Mesenchymal stem cell (in vitro differentiated cells and primary cell): ENCODE measurements at regions not wholly inside any gene's neighbourhood (a gene's known extent, or its start where the extent isn't known, plus 50 kb on each side); places are given as distances from the start of the nearest gene placed in this dataset.

Source experiments
- DNase-seq: peaks from one replicate; pipeline ENCODE4 v3.0.0-alpha.2; 2013
- H2AFZ ChIP-seq: one replicate; pipeline ENCODE4 v1.6.1; 2013; ENCODE audit warnings: low read depth, mild to moderate bottlenecking, control low read depth, inconsistent platforms, low read length, moderate library complexity
- H2AK5ac ChIP-seq: 2 replicates; pipeline ENCODE4 v1.6.1; 2013; ENCODE audit warnings: low read length, moderate library complexity, mild to moderate bottlenecking, inconsistent platforms; ENCODE audit not compliant: severe bottlenecking
- H2BK120ac ChIP-seq: one replicate; pipeline ENCODE4 v1.6.1; 2013; ENCODE audit warnings: low read depth, mild to moderate bottlenecking, inconsistent platforms, low read length, moderate library complexity
- H2BK12ac ChIP-seq, 2 experiments: one replicate each; pipeline ENCODE4 v1.6.1; 2013; ENCODE audit warnings: inconsistent platforms in 2 of 2, low read length in 2 of 2, mild to moderate bottlenecking in 2 of 2, moderate library complexity in 2 of 2, control low read depth in 1 of 2
- H2BK15ac ChIP-seq: one replicate; pipeline ENCODE4 v1.6.1; 2013; ENCODE audit warnings: mild to moderate bottlenecking, low read depth, inconsistent platforms; ENCODE audit not compliant: poor library complexity, severe bottlenecking
- H2BK5ac ChIP-seq: 2 replicates; pipeline ENCODE4 v1.6.1; 2013; ENCODE audit warnings: low read depth, mild to moderate bottlenecking, low read length, control low read depth, inconsistent platforms; ENCODE audit not compliant: poor library complexity, severe bottlenecking
- H3K14ac ChIP-seq, 2 experiments: one replicate each; pipeline ENCODE4 v1.6.1; 2013; ENCODE audit warnings: inconsistent platforms in 2 of 2, low read length in 2 of 2, control low read depth in 1 of 2, mild to moderate bottlenecking in 1 of 2, moderate library complexity in 1 of 2
- H3K18ac ChIP-seq, 2 experiments: one replicate each; pipeline ENCODE4 v1.6.1; 2013; ENCODE audit warnings: inconsistent platforms in 2 of 2, low read length in 2 of 2, control low read depth in 1 of 2, low read depth in 1 of 2, mild to moderate bottlenecking in 1 of 2
- H3K23ac ChIP-seq, 2 experiments: one replicate each; pipeline ENCODE4 v1.6.1; 2013; ENCODE audit warnings: inconsistent platforms in 2 of 2, low read length in 2 of 2, mild to moderate bottlenecking in 2 of 2, moderate library complexity in 2 of 2, control low read depth in 1 of 2
- H3K27ac ChIP-seq: 2 replicates; pipeline ENCODE4 v1.5.1; 2013; ENCODE audit warnings: mild to moderate bottlenecking, moderate library complexity, low read length, control low read depth, inconsistent platforms; ENCODE audit not compliant: poor library complexity, severe bottlenecking
- H3K27me3 ChIP-seq, 2 experiments: 2 replicates each; pipeline versions ENCODE4 v1.6.1 to v1.7.0; 2013; ENCODE audit warnings: low read length in 2 of 2, mild to moderate bottlenecking in 2 of 2, moderate library complexity in 2 of 2, control low read depth in 1 of 2, inconsistent platforms in 1 of 2; ENCODE audit not compliant: control insufficient read depth in 1 of 2, insufficient read depth in 1 of 2
- H3K36me3 ChIP-seq, 2 experiments: 2 replicates each; pipeline versions ENCODE4 v1.6.1 to v1.7.0; 2013; ENCODE audit warnings: low read length in 2 of 2, control low read depth in 1 of 2, inconsistent platforms in 1 of 2, low read depth in 1 of 2, mild to moderate bottlenecking in 1 of 2; ENCODE audit not compliant: insufficient read depth in 2 of 2, control insufficient read depth in 1 of 2
- H3K4ac ChIP-seq, 2 experiments: one replicate each; pipeline ENCODE4 v1.6.1; 2013; ENCODE audit warnings: inconsistent platforms in 2 of 2, low read length in 2 of 2, mild to moderate bottlenecking in 2 of 2, moderate library complexity in 2 of 2, control low read depth in 1 of 2, low read depth in 1 of 2
- H3K4me1 ChIP-seq: 2 replicates; pipeline ENCODE4 v1.6.1; 2013; ENCODE audit warnings: low read depth, low read length, control low read depth; ENCODE audit not compliant: control insufficient read depth, insufficient read depth
- H3K4me2 ChIP-seq: 2 replicates; pipeline ENCODE4 v1.6.1; 2013; ENCODE audit warnings: low read length, mild to moderate bottlenecking, inconsistent platforms; ENCODE audit not compliant: poor library complexity, severe bottlenecking
- H3K4me3 ChIP-seq, 2 experiments: 2 replicates each; pipeline versions ENCODE4 v1.5.1 to v1.7.0; 2013; ENCODE audit warnings: low read length in 2 of 2, mild to moderate bottlenecking in 2 of 2, control low read depth in 1 of 2, low read depth in 1 of 2; ENCODE audit not compliant: insufficient read depth in 1 of 2
- H3K79me1 ChIP-seq: replicated peaks from 2 replicates; pipeline ENCODE4 v1.6.1; 2013; ENCODE audit warnings: mild to moderate bottlenecking, control low read depth, low read length, inconsistent platforms; ENCODE audit not compliant: poor library complexity, severe bottlenecking
- H3K9ac ChIP-seq: 2 replicates; pipeline ENCODE4 v1.7.0; 2013; ENCODE audit warnings: mild to moderate bottlenecking, low read length, moderate library complexity
- H3K9me3 ChIP-seq: 2 replicates; pipeline ENCODE4 v1.7.0; 2013; ENCODE audit warnings: mild to moderate bottlenecking, low read length; ENCODE audit not compliant: control insufficient read depth
- H4K8ac ChIP-seq: one replicate; pipeline ENCODE4 v1.6.1; 2013; ENCODE audit warnings: inconsistent platforms, mild to moderate bottlenecking, low read length, moderate library complexity
- H4K91ac ChIP-seq: one replicate; pipeline ENCODE4 v1.6.1; 2013; ENCODE audit warnings: mild to moderate bottlenecking, low read length, inconsistent platforms
- WGBS: methylation state at CpG from one replicate; pipeline ENCODE4 v1.1.7; 2013; ENCODE audit warnings: mixed read lengths; 5-methylcytosine and 5-hydroxymethylcytosine counted together

- Histone ChIP-seq H3K4me1 (no peaks in the 10 kb centered on the region), H2AK5ac (no peak overlapping the region)
- 41% methylated on average over 5 of the region's 5 CpGs for WGBS
Observed at GRCh38 chr1:29395736-29396437, 159.6 kb downstream of the PTPRU start.

GRCh38 chr1:29394521-29395225 is 158.4 kb downstream of the PTPRU start:
- Histone ChIP-seq H3K14ac (no peak overlapping the region), H3K23ac (no peak overlapping the region), H3K36me3 (no peaks in the 10 kb centered on the region), H4K8ac (no peak overlapping the region), H2BK120ac (no peak overlapping the region), H3K4me1 (no peaks in the 10 kb centered on the region), H3K9ac (no peak overlapping the region), H3K27me3 (peaks cover 0 to 13% of the 10 kb centered on the region in 2 experiments), H2AK5ac (no peak overlapping the region), H3K4ac (no peak overlapping the region), H2AFZ (no peak overlapping the region), H3K79me1 (no peaks in the 10 kb centered on the region), H3K4me2 (no peak overlapping the region), H2BK15ac (no peak overlapping the region), H3K4me3 (no peak overlapping the region), H4K91ac (no peak overlapping the region), H3K27ac (no peak overlapping the region), H3K18ac (no peak overlapping the region), H3K9me3 (peaks cover 7% of the 10 kb centered on the region), H2BK12ac (no peak overlapping the region), H2BK5ac (no peak overlapping the region)
- DNase-seq, result no peak
- 82% methylated on average over 8 of the region's 9 CpGs for WGBS

More at GRCh38 chr1:29395736-29396437, 159.6 kb downstream of the PTPRU start:
- Histone ChIP-seq H2AFZ (no peak overlapping the region), H3K79me1 (no peaks in the 10 kb centered on the region), H3K23ac (no peak overlapping the region), H3K18ac (no peak overlapping the region), H3K27me3 (peaks cover 0 to 10% of the 10 kb centered on the region in 2 experiments), H3K4me3 (no peak overlapping the region), H4K8ac (no peak overlapping the region), H3K14ac (no peak overlapping the region), H3K4me2 (no peak overlapping the region), H2BK15ac (no peak overlapping the region), H2BK5ac (no peak overlapping the region), H3K9ac (no peak overlapping the region), H4K91ac (no peak overlapping the region), H3K9me3 (peaks cover 9% of the 10 kb centered on the region), H3K36me3 (no peaks in the 10 kb centered on the region), H2BK12ac (no peak overlapping the region), H2BK120ac (no peak overlapping the region), H3K4ac (no peak overlapping the region), H3K27ac (no peak overlapping the region)
- no peak for DNase-seq

GRCh38 chr1:29393451-29393826 is 157.1 kb downstream of the PTPRU start:
- WGBS, result 51% methylated on average over 2 of the region's 2 CpGs
- Histone ChIP-seq H3K4me2 (no peak overlapping the region), H2BK120ac (no peak overlapping the region), H2BK15ac (no peak overlapping the region), H3K18ac (no peak overlapping the region), H3K14ac (no peak overlapping the region), H3K4me1 (no peaks in the 10 kb centered on the region), H3K23ac (no peak overlapping the region), H3K9me3 (no peaks in the 10 kb centered on the region), H3K4ac (no peak overlapping the region), H3K4me3 (no peak overlapping the region), H2AFZ (no peak overlapping the region), H4K8ac (no peak overlapping the region), H4K91ac (no peak overlapping the region), H2AK5ac (no peak overlapping the region), H3K36me3 (no peaks in the 10 kb centered on the region), H2BK5ac (no peak overlapping the region), H3K79me1 (no peaks in the 10 kb centered on the region), H3K9ac (no peak overlapping the region), H3K27ac (no peak overlapping the region), H2BK12ac (no peak overlapping the region), H3K27me3 (peaks cover 0 to 13% of the 10 kb centered on the region in 2 experiments)
- no peak for DNase-seq

- Histone ChIP-seq H3K4me2 (no peak overlapping the region), H3K18ac (no peak overlapping the region), H3K27me3 (peaks cover 0 to 19% of the 10 kb centered on the region in 2 experiments), H2AFZ (no peak overlapping the region), H3K27ac (no peak overlapping the region), H2BK12ac (no peak overlapping the region), H3K23ac (no peak overlapping the region), H2BK15ac (no peak overlapping the region), H3K9me3 (no peaks in the 10 kb centered on the region), H2BK5ac (no peak overlapping the region), H3K36me3 (no peaks in the 10 kb centered on the region), H3K4ac (no peak overlapping the region), H4K91ac (no peak overlapping the region), H3K4me3 (no peak overlapping the region), H2BK120ac (no peak overlapping the region), H3K4me1 (no peaks in the 10 kb centered on the region), H3K14ac (no peak overlapping the region), H4K8ac (no peak overlapping the region), H3K9ac (no peak overlapping the region), H3K79me1 (no peaks in the 10 kb centered on the region), H2AK5ac (no peak overlapping the region)
- WGBS, result 65% methylated on average over 6 of the region's 7 CpGs
- DNase-seq, result no peak
Observed at GRCh38 chr1:29392486-29393450, 156.4 kb downstream of the PTPRU start.
